HepG2 (cell line): ENCODE measurements at regions not wholly inside any gene's neighbourhood (a gene's known extent, or its start where the extent isn't known, plus 50 kb on each side); places are given as distances from the start of the nearest gene placed in this dataset.

Experiments used
- ATAC-seq: fragments of 200-7000 bp; cut with Tn5 transposase; 3 replicates; pipeline ENCODE4 v1.9.1; 2020; ENCODE audit warnings: mild to moderate bottlenecking, moderate library complexity
- BruUV-seq: library from RNA; stranded (reverse); fragments of 400-500 nt; replicated peaks from 2 replicates; lab custom pipeline; 2021; lab: Mats Ljungman, UMichigan
- CTCF ChIA-PET: fragments of 300-600 bp; formaldehyde crosslinking; extraction: SDS; loops from one replicate; lab custom pipeline; 2021; ENCODE audit warnings: low total read pairs, inconsistent platforms, low intra/inter-chr PET ratio; lab: Yijun Ruan, JAX
- POLR2A ChIA-PET: fragments of 350-600 bp; sonication (Branson Sonifier 250); formaldehyde crosslinking; loops from one replicate; lab custom pipeline; 2020; ENCODE audit warnings: antibody characterized with exemption, inconsistent platforms; lab: Yijun Ruan, JAX
- DNase-seq: peaks from one replicate; pipeline ENCODE4 v3.0.0-alpha.2; 2015; ENCODE audit warnings: low spot score
- FAIRE-seq: peaks from 3 replicates; lab custom pipeline; 2011; peaks lifted over from hg19 to GRCh38; lab: Jason Lieb, UNC
- H2AFZ ChIP-seq: one replicate; pipeline ENCODE4 v1.6.1; 2011; ENCODE audit warnings: low read length, inconsistent platforms
- H3K27ac ChIP-seq: fragments of 300-600 bp; 3 replicates; pipeline ENCODE4 v1.8.0; 2011; ENCODE audit warnings: mixed run types, mild to moderate bottlenecking, mixed read lengths, low read length, inconsistent platforms; ENCODE audit not compliant: insufficient read depth; ENCODE audit errors: extremely low read length
- H3K27me3 ChIP-seq, 2 experiments: fragments of 200-600 bp in 1 of 2; 2 replicates in 1 of 2; 3 replicates in 1 of 2; pipeline versions ENCODE4 v1.6.0 to v1.8.0; 2011; ENCODE audit warnings: low read length in 2 of 2, mild to moderate bottlenecking in 2 of 2, moderate library complexity in 2 of 2, inconsistent platforms in 1 of 2; ENCODE audit not compliant: insufficient read depth in 2 of 2, control insufficient read depth in 1 of 2
- H3K36me3 ChIP-seq, 2 experiments: fragments of 200-600 bp in 1 of 2; replicated peaks in 1 of 2; 2 replicates in 1 of 2; 3 replicates in 1 of 2; pipeline versions ENCODE4 v1.5.1 to v1.8.0; 2011; ENCODE audit warnings: low read length in 2 of 2, inconsistent platforms in 1 of 2; ENCODE audit not compliant: insufficient read depth in 2 of 2, control insufficient read depth in 1 of 2
- H3K4me1 ChIP-seq: 2 replicates; pipeline ENCODE4 v1.5.1; 2012; ENCODE audit warnings: low read length, inconsistent platforms; ENCODE audit not compliant: insufficient read depth
- H3K4me2 ChIP-seq: 2 replicates; pipeline ENCODE4 v1.6.0; 2011; ENCODE audit warnings: low read depth, low read length, inconsistent platforms
- H3K4me3 ChIP-seq, 3 experiments: fragments of 200-600 bp in 1 of 3; sonication (generic), shearing (Covaris generic) in 1 of 3; replicated peaks in 1 of 3; 2 replicates each; pipeline ENCODE4 v1.5.1; 2011 to 2016; ENCODE audit warnings: low read length in 3 of 3, inconsistent platforms in 2 of 3, low read depth in 2 of 3, mild to moderate bottlenecking in 2 of 3, control low read depth in 1 of 3, mixed read lengths in 1 of 3; ENCODE audit not compliant: insufficient read depth in 1 of 3
- H3K79me2 ChIP-seq: one replicate; pipeline ENCODE4 v1.6.1; 2011; ENCODE audit warnings: low read length, inconsistent platforms; ENCODE audit not compliant: insufficient read depth
- H3K9ac ChIP-seq: 2 replicates; pipeline ENCODE4 v1.6.0; 2011; ENCODE audit warnings: mild to moderate bottlenecking, low read depth, low read length, inconsistent platforms; ENCODE audit not compliant: insufficient read depth
- H3K9me3 ChIP-seq: 2 replicates; pipeline ENCODE4 v1.5.1; 2012; ENCODE audit warnings: mild to moderate bottlenecking, low read length
- H4K20me1 ChIP-seq: 2 replicates; pipeline ENCODE4 v1.6.0; 2011; ENCODE audit warnings: inconsistent platforms, mild to moderate bottlenecking, low read length, moderate library complexity; ENCODE audit not compliant: insufficient read depth
- AHR ChIP-seq: IDR thresholded peaks from 2 replicates; pipeline ENCODE4 v1.6.1; 2018; ENCODE audit warnings: missing genetic modification reagents, missing compliant biosample characterization
- CHD2 ChIP-seq: IDR thresholded peaks from 2 replicates; pipeline ENCODE4 v1.6.1; 2011; ENCODE audit warnings: low read depth, low read length, improper control_type of control experiment
- LBX2 ChIP-seq: sonication (generic); formaldehyde crosslinking; IDR thresholded peaks from 2 replicates; pipeline ENCODE4 v1.5.0; 2020; ENCODE audit warnings: missing genetic modification reagents, mild to moderate bottlenecking, borderline replicate concordance
- MTA3 ChIP-seq: sonication (generic); formaldehyde crosslinking; IDR thresholded peaks from 2 replicates; pipeline ENCODE4 v1.4.0; 2020; ENCODE audit warnings: missing genetic modification reagents
- NBN ChIP-seq: fragments of 450-650 bp; conservative IDR thresholded peaks from 2 replicates; pipeline ENCODE4 v1.6.1; 2017
- PITX1 ChIP-seq: sonication (generic); formaldehyde crosslinking; IDR thresholded peaks from 2 replicates; pipeline ENCODE4 v1.5.1; 2020; ENCODE audit warnings: mild to moderate bottlenecking, missing genetic modification reagents
- ZNF33B ChIP-seq: sonication (generic); formaldehyde crosslinking; IDR thresholded peaks from 2 replicates; pipeline ENCODE4 v1.5.1; 2020; ENCODE audit warnings: mild to moderate bottlenecking, missing genetic modification reagents
- ZNF552 ChIP-seq: sonication (generic); formaldehyde crosslinking; IDR thresholded peaks from 2 replicates; pipeline ENCODE4 v1.9.0; 2022; ENCODE audit warnings: missing genetic modification reagents, mild to moderate bottlenecking, borderline replicate concordance
- WGBS: methylation state at CpG from one replicate; pipeline ENCODE4 v1.1.6; 2017; ENCODE audit warnings: low lambda C conversion rate; 5-methylcytosine and 5-hydroxymethylcytosine counted together
- in situ Hi-C: cut with HindIII; loops from 2 replicates; pipeline ENCODE4 v1.10.0; 2017; ENCODE audit warnings: low pct_unique_long_range_greater_than_20kb; ENCODE audit not compliant: extremely low pct_ligation_motif_present
- intact Hi-C: fragments of 100-400 bp; cut with micrococcal nuclease; formaldehyde crosslinking; loops from one replicate; pipeline ENCODE4 v1.10.0; 2022; ENCODE audit not compliant: unreplicated experiment
- TF ChIP-seq, protein P1 (sequence below): sonication (generic); formaldehyde crosslinking; IDR thresholded peaks from 2 replicates; pipeline ENCODE4 v1.4.0; 2020; ENCODE audit warnings: missing genetic modification reagents, mild to moderate bottlenecking, borderline replicate concordance
- TF ChIP-seq, protein P2 (sequence below): sonication (generic); formaldehyde crosslinking; IDR thresholded peaks from 2 replicates; pipeline ENCODE4 v1.5.0; 2020; ENCODE audit warnings: missing genetic modification reagents

DNA sequence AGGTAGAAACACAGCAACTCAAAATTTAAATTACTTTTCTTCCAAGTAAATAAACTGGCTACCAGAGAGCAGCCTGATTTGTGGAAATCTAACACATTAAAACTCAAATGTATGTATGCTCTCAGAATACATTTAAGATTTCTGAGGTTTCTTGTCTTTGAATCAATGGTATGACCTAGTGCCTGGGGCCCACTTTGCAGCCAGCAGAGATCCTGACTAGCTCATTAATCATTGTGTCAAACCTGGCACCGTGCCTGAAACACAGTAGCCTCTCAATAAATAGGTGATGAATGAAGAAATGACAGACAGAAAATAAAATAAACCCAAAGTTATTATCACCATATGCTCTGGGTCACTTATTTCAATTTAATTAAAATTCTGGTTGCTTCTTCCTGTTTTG, 176.2 kb upstream of the FAT3 start:
- WGBS, result 0% methylated on average over 1 of the region's 1 CpG
- no peaks in the 10 kb centered on the region for H4K20me1 ChIP-seq
- no peak overlapping the region for H3K27ac ChIP-seq
- H2AFZ ChIP-seq, result no peak overlapping the region
- TF ChIP-seq AHR (no peak), LBX2 (CRISPR knock-in tag) (no peak), PITX1 (CRISPR knock-in tag) (no peak), ZNF33B (CRISPR knock-in tag) (no peak), NBN (no peak), CHD2 (no peak), MTA3 (no peak), ZNF552 (no peak)
- TF ChIP-seq, protein P1, sequence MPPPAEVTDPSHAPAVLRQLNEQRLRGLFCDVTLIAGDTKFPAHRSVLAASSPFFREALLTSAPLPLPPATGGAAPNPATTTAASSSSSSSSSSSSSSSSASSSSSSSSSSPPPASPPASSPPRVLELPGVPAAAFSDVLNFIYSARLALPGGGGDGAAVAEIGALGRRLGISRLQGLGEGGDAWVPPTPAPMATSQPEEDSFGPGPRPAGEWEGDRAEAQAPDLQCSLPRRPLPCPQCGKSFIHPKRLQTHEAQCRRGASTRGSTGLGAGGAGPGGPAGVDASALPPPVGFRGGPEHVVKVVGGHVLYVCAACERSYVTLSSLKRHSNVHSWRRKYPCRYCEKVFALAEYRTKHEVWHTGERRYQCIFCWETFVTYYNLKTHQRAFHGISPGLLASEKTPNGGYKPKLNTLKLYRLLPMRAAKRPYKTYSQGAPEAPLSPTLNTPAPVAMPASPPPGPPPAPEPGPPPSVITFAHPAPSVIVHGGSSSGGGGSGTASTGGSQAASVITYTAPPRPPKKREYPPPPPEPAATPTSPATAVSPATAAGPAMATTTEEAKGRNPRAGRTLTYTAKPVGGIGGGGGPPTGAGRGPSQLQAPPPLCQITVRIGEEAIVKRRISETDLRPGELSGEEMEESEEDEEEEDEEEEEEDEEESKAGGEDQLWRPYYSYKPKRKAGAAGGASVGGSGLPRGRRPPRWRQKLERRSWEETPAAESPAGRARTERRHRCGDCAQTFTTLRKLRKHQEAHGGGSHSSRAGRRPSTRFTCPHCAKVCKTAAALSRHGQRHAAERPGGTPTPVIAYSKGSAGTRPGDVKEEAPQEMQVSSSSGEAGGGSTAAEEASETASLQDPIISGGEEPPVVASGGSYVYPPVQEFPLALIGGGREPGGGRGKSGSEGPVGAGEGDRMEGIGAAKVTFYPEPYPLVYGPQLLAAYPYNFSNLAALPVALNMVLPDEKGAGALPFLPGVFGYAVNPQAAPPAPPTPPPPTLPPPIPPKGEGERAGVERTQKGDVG (CRISPR knock-in tag), result no peak
- TF ChIP-seq, protein P2, sequence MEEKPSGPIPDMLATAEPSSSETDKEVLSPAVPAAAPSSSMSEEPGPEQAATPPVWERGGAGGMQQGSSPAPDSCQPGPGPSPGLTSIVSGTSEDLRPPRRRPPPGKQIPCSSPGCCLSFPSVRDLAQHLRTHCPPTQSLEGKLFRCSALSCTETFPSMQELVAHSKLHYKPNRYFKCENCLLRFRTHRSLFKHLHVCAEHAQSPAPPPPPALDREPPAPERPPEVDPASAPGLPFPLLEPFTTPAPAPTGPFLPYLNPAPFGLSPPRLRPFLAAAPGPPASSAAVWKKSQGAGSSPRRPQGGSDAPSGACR, result no peak
- in situ Hi-C loops (no loop called here), intact Hi-C loops (no loop called here)
- no peaks in the 10 kb centered on the region for H3K4me1 ChIP-seq
- no peak overlapping the region for H3K4me3 ChIP-seq
- H3K79me2 ChIP-seq, result no peaks in the 10 kb centered on the region
- no peak overlapping the region for H3K4me2 ChIP-seq
- H3K27me3 ChIP-seq, result no peaks in the 10 kb centered on the region
- peaks cover 9% of the 10 kb centered on the region for H3K9me3 ChIP-seq
- ChIA-PET CTCF (no interaction called here), POLR2A (no interaction called here)
- ATAC-seq, result no peak
- H3K9ac ChIP-seq, result no peak overlapping the region
- FAIRE-seq, result no peak
- DNase-seq, result no peak
- no peaks in the 10 kb centered on the region for H3K36me3 ChIP-seq
- no TSS peak for BruUV-seq
